Spleen (tissue), 11 donors: ENCODE measurements at regions not wholly inside any gene's neighbourhood (a gene's known extent, or its start where the extent isn't known, plus 50 kb on each side); places are given as distances from the start of the nearest gene placed in this dataset.
A peak's percentile ranks its signal among the peaks of the same experiment; 100 is the strongest.

Experiments
- DNase-seq: peaks from one replicate; pipeline ENCODE4 v3.0.0-alpha.2; 2020
- H3K27ac ChIP-seq, 8 donors: fragments of 200-600 bp; sonication (generic) in 7 of 8; 1 replicate in 4 of 8; 2 replicates in 4 of 8; pipeline versions ENCODE4 v1.5.0 to v1.8.0; 2016 to 2021; ENCODE audit warnings: inconsistent platforms in 4 of 8, mild to moderate bottlenecking in 4 of 8, moderate library complexity in 1 of 8
- H3K27me3 ChIP-seq, 7 donors: fragments of 200-600 bp; sonication (generic) in 6 of 7; replicated peaks in 1 of 7; 1 replicate in 4 of 7; 2 replicates in 3 of 7; pipeline versions ENCODE4 v1.5.0 to v1.8.0; 2016 to 2021; ENCODE audit warnings: inconsistent platforms in 3 of 7, mild to moderate bottlenecking in 1 of 7
- H3K36me3 ChIP-seq, 6 donors: fragments of 200-600 bp; sonication (generic) in 5 of 6; 1 replicate in 4 of 6; 2 replicates in 2 of 6; pipeline versions ENCODE4 v1.5.0 to v1.8.0; 2016 to 2021; ENCODE audit warnings: inconsistent platforms in 2 of 6
- H3K4me1 ChIP-seq, 6 donors: fragments of 200-600 bp; sonication (generic) in 5 of 6; 1 replicate in 3 of 6; 2 replicates in 3 of 6; pipeline versions ENCODE4 v1.5.0 to v1.8.0; 2016 to 2021; ENCODE audit warnings: inconsistent platforms in 3 of 6
- H3K4me3 ChIP-seq, 8 donors: fragments of 200-600 bp; sonication (generic) in 7 of 8; 1 replicate in 4 of 8; 2 replicates in 4 of 8; pipeline versions ENCODE4 v1.5.0 to v1.8.0; 2016 to 2021; ENCODE audit warnings: inconsistent platforms in 4 of 8, mild to moderate bottlenecking in 4 of 8, moderate library complexity in 2 of 8
- H3K9me3 ChIP-seq, 8 donors: fragments of 200-600 bp; sonication (generic) in 7 of 8; 1 replicate in 4 of 8; 2 replicates in 4 of 8; pipeline versions ENCODE4 v1.5.0 to v1.8.0; 2016 to 2021; ENCODE audit warnings: inconsistent platforms in 4 of 8
- CTCF ChIP-seq, 11 experiments: fragments of 200-600 bp in 7 of 11; fragments of 450-650 bp in 4 of 11; sonication (generic) in 4 of 11; IDR thresholded peaks in 8 of 11; conservative IDR thresholded peaks in 3 of 11; 1 replicate in 7 of 11; 2 replicates in 4 of 11; pipeline versions ENCODE4 v1.4.0 to v1.8.0; 2016 to 2021; ENCODE audit warnings: antibody characterized with exemption in 11 of 11, inconsistent platforms in 4 of 11, mild to moderate bottlenecking in 1 of 11
- POLR2A ChIP-seq, 3 donors: fragments of 450-650 bp; IDR thresholded peaks; one replicate each; pipeline ENCODE4 v1.5.1; 2017; ENCODE audit warnings: antibody characterized with exemption in 3 of 3, mild to moderate bottlenecking in 1 of 3
- POLR2AphosphoS5 ChIP-seq, 3 donors: sonication (generic); formaldehyde crosslinking; IDR thresholded peaks; one replicate each; pipeline ENCODE4 v1.5.1; 2017; ENCODE audit warnings: antibody characterized with exemption in 3 of 3
- WGBS, 5 donors: extraction: QIAGEN DNeasy Blood & Tissue Kit in 3 of 5; methylation state at CpG; one replicate each; pipeline versions ENCODE4 v1.1.5 to v1.1.7; 2013 to 2018; 5-methylcytosine and 5-hydroxymethylcytosine counted together
- intact Hi-C: fragments of 100-400 bp; cut with DNase I; formaldehyde crosslinking; loops from one replicate; pipeline ENCODE4 v1.15.0; 2023; ENCODE audit warnings: low total_unique reads
- donor health status: healthy with polysubstance abuse.
- donor health status: DM: no; HTN: no; CAD: no; lungs with moderate emphysema.
- donor health status: DM: no; HTN: no; CAD: no.
- donor health status: Bipolar disorder and iron deficiency.
- donor health status: healthy.
- donor health status: DM: no; HTN: no; CAD: no.
- donor health status: DM: yes; HTN: yes; CAD: no.

GRCh38 chr12:105670672-105671071 lies 340.2 kb downstream of the C12orf75 start:
- no peaks in the 10 kb centered on the region for H3K36me3 ChIP-seq
- TF ChIP-seq POLR2AphosphoS5 (IDR thresholded peaks at IDR 0.05): no peak
- no peak for TF ChIP-seq CTCF (IDR thresholded peaks at IDR 0.05 in 8 of 11, conservative IDR thresholded peaks at IDR 0.05 in 3 of 11)
- no peak for TF ChIP-seq POLR2A (IDR thresholded peaks at IDR 0.05)
- no peak overlapping the region for H3K4me3 ChIP-seq
- intact Hi-C loops: no loop called here
- H3K27me3 ChIP-seq: peaks cover 0 to under 1% (median 0%) of the 10 kb centered on the region in 7 donors
- H3K9me3 ChIP-seq: peaks cover 0 to 3% (median 0%) of the 10 kb centered on the region in 8 donors
- H3K27ac ChIP-seq: no peak overlapping the region
- peaks cover 0 to 7% (median 0%) of the 10 kb centered on the region in 6 donors for H3K4me1 ChIP-seq
- no peak for DNase-seq

- peaks cover 0 to 3% (median 0%) of the 10 kb centered on the region in 8 donors for H3K9me3 ChIP-seq
- peaks cover 0 to 7% (median 0%) of the 10 kb centered on the region in 6 donors for H3K4me1 ChIP-seq
- intact Hi-C loops: no loop called here
- H3K4me3 ChIP-seq: no peak overlapping the region
- H3K36me3 ChIP-seq: no peaks in the 10 kb centered on the region
- no peaks in the 10 kb centered on the region for H3K27me3 ChIP-seq
- DNase-seq: no peak
- H3K27ac ChIP-seq: no peak overlapping the region
- no peak for TF ChIP-seq POLR2AphosphoS5 (IDR thresholded peaks at IDR 0.05)
- TF ChIP-seq CTCF (IDR thresholded peaks at IDR 0.05 in 8 of 11, conservative IDR thresholded peaks at IDR 0.05 in 3 of 11): no peak
- no peak for TF ChIP-seq POLR2A (IDR thresholded peaks at IDR 0.05)
- WGBS, 5 donors: 83 to 99% (median 91%) methylated on average over 2 of the region's 2 CpGs
Observed at GRCh38 chr12:105671720-105672119, 341.2 kb downstream of the C12orf75 start.

GRCh38 chr12:105672121-105672975 lies 341.9 kb downstream of the C12orf75 start:
- Histone ChIP-seq H3K36me3 (no peaks in the 10 kb centered on the region), H3K9me3 (peaks cover 0 to 3% (median 0%) of the 10 kb centered on the region in 8 donors), H3K4me1 (peaks cover 0 to 7% (median 0%) of the 10 kb centered on the region in 6 donors), H3K27me3 (no peaks in the 10 kb centered on the region), H3K4me3 (no peak overlapping the region), H3K27ac (peak overlapping the region in 4 of 8 donors; percentile 8 to 32 (median 30))
- no peak for DNase-seq
- peak in 1 of 3 donors; percentile 36 for TF ChIP-seq POLR2AphosphoS5 (IDR thresholded peaks at IDR 0.05)
- TF ChIP-seq POLR2A (IDR thresholded peaks at IDR 0.05): no peak
- TF ChIP-seq CTCF (IDR thresholded peaks at IDR 0.05 in 8 of 11, conservative IDR thresholded peaks at IDR 0.05 in 3 of 11): no peak
- intact Hi-C loops: no loop called here
- WGBS, 5 donors: 63 to 79% (median 73%) methylated on average over 9 of the region's 9 CpGs

- Histone ChIP-seq H3K36me3 (no peaks in the 10 kb centered on the region), H3K4me3 (no peak overlapping the region), H3K27ac (no peak overlapping the region), H3K4me1 (peaks cover 0 to 7% (median 0%) of the 10 kb centered on the region in 6 donors), H3K27me3 (no peaks in the 10 kb centered on the region), H3K9me3 (no peaks in the 10 kb centered on the region)
- 76 to 94% (median 88%) methylated on average over 2 of the region's 2 CpGs for WGBS, 5 donors
- no peak for DNase-seq
- intact Hi-C loops: no loop called here
- TF ChIP-seq CTCF (IDR thresholded peaks at IDR 0.05 in 8 of 11, conservative IDR thresholded peaks at IDR 0.05 in 3 of 11) (no peak), POLR2AphosphoS5 (IDR thresholded peaks at IDR 0.05) (no peak), POLR2A (IDR thresholded peaks at IDR 0.05) (no peak)
Observed at GRCh38 chr12:105674871-105675699, 344.6 kb downstream of the C12orf75 start.
